GM23248 (cell line): ENCODE measurements at regions not wholly inside any gene's neighbourhood (a gene's known extent, or its start where the extent isn't known, plus 50 kb on each side); places are given as distances from the start of the nearest gene placed in this dataset.

Experiments used
- EZH2 ChIP-seq: fragments of 200-600 bp; sonication (generic); IDR thresholded peaks from 2 replicates; pipeline ENCODE4 v1.6.1; 2018; ENCODE audit warnings: antibody characterized with exemption, mild to moderate bottlenecking; ENCODE audit not compliant: insufficient read depth, poor library complexity, severe bottlenecking
- EZH2phosphoT487 ChIP-seq: fragments of 200-600 bp; sonication (generic); IDR thresholded peaks from 2 replicates; pipeline ENCODE4 v1.6.1; 2018; ENCODE audit warnings: antibody characterized with exemption, moderate library complexity, mild to moderate bottlenecking, low read depth; ENCODE audit not compliant: insufficient read depth

DNA sequence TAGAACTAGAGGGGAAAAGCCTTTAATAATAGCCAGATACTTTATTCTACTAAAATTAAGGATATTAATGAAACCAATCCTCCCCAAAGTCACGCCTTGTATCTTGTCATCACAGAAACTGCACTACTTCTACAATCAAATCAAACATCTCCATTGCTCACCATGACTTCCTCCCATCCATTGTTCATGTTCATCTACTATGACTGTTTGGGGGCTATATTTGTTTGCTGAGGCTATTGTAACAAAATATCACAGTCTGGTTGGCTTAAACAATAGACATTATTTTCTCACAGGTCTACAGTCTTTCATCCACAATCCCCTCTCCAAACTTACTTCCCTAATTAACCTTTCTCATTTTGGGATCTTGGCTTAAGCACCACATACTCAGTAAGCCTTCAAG lies 193.6 kb upstream of the FSCB start:
- no peak for TF ChIP-seq EZH2
- TF ChIP-seq EZH2phosphoT487, result no peak
